Esophagus mucosa (tissue), 1 donor: ENCODE measurements at regions not wholly inside any gene's neighbourhood (a gene's known extent, or its start where the extent isn't known, plus 50 kb on each side); places are given as distances from the start of the nearest gene placed in this dataset.
A peak's percentile ranks its signal among the peaks of the same experiment; 100 is the strongest.

Experiments
- ATAC-seq: fragments of 200-7000 bp; cut with Tn5 transposase; one replicate; pipeline ENCODE4 v1.9.1; 2020
- donor health status: DM: yes; HTN: yes; CAD: no.

DNA sequence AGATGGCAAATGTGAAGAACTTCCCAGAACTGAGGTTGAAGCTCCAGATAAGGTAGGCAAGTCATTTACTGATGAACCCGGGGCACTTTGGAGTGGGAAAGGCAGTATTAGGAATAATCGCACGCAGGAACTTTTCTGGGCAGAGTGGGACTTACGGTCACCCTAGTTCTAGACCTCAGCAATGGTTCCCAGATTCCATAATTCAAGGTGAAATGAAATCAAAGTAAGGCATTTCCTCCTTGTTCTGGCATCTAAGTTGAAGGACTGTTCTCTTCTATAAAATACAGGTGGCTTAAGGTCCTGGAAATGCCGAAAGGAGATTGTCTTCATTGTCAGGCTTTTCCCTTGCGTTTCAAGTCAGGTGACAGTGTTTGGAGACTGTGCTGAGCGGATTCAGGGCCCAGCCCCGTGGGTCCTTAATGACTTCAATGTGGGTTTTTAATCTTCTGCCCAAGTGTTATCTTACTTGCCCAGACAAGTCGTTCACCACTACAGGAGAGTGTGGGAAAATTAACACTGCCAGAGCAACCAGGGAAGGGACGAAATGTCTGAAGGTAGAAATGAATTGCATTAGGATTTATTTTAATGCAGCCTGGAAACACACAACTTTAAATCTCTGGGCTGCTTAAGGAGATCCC lies 52.1 kb upstream of the STOX2 start:
- ATAC-seq = peak; percentile 67

DNA sequence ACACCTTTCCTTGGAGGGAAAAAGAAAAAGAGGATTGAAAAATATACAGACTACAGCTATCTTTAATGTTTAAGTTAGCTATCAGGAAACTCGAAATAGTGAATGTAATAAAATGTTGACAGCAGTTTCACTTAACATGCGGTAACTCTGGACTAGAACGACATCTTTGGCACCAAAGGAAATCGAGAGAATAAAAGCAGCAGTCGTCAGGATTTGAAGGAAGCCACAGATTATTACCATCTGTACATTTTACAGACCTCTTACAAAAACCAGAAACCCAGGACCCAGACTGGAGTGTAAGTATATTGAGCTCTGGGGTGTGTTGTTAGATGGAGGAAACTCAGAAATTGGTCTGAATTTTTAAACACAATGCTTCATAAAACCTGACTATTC lies 51.6 kb upstream of the STOX2 start:
- no peak for ATAC-seq
